Upper lobe of right lung (tissue), 1 donor: ENCODE measurements at regions not wholly inside any gene's neighbourhood (a gene's known extent, or its start where the extent isn't known, plus 50 kb on each side); places are given as distances from the start of the nearest gene placed in this dataset.
"Not testable (repeated sequence)": the region's sequence is repeated elsewhere in the genome, so short reads cannot be mapped to it uniquely, and the experiment has no call there.

Experiments
- ATAC-seq: fragments of 200-7000 bp; cut with Tn5 transposase; one replicate; pipeline ENCODE4 v1.9.1; 2020; ENCODE audit warnings: mild to moderate bottlenecking, moderate library complexity
- DNase-seq: peaks from one replicate; pipeline ENCODE4 v3.0.0-alpha.2; 2020
- H3K27ac ChIP-seq: fragments of 200-600 bp; one replicate; pipeline ENCODE4 v1.8.0; 2022
- H3K27me3 ChIP-seq: fragments of 200-600 bp; one replicate; pipeline ENCODE4 v1.8.0; 2022; ENCODE audit warnings: mild to moderate bottlenecking
- H3K36me3 ChIP-seq: fragments of 200-600 bp; one replicate; pipeline ENCODE4 v1.8.0; 2022
- H3K4me1 ChIP-seq: fragments of 200-600 bp; one replicate; pipeline ENCODE4 v1.8.0; 2022
- H3K4me3 ChIP-seq: fragments of 200-600 bp; one replicate; pipeline ENCODE4 v1.8.0; 2022; ENCODE audit warnings: mild to moderate bottlenecking
- H3K9me3 ChIP-seq: fragments of 200-600 bp; one replicate; pipeline ENCODE4 v1.8.0; 2022
- intact Hi-C: fragments of 100-400 bp; cut with DNase I; formaldehyde crosslinking; loops from one replicate; pipeline ENCODE4 v1.11.0; 2022
- TF ChIP-seq, protein P1 (sequence below): fragments of 200-600 bp; IDR thresholded peaks from one replicate; pipeline ENCODE4 v1.8.0; 2022; ENCODE audit warnings: antibody characterized with exemption
- donor health status: DM: no; HTN: yes; CAD: no; lungs with severe emphysema.

GRCh38 chr3:35254917-35255316 is 384.4 kb upstream of the ARPP21 start:
- Histone ChIP-seq H3K27me3 (no peaks in the 10 kb centered on the region), H3K36me3 (no peaks in the 10 kb centered on the region), H3K4me1 (no peaks in the 10 kb centered on the region), H3K4me3 (no peak overlapping the region), H3K27ac (no peak overlapping the region), H3K9me3 (peaks cover 2% of the 10 kb centered on the region)
- intact Hi-C loops = no loop called here
- ATAC-seq (no peak), DNase-seq (no peak)
- TF ChIP-seq, protein P1, sequence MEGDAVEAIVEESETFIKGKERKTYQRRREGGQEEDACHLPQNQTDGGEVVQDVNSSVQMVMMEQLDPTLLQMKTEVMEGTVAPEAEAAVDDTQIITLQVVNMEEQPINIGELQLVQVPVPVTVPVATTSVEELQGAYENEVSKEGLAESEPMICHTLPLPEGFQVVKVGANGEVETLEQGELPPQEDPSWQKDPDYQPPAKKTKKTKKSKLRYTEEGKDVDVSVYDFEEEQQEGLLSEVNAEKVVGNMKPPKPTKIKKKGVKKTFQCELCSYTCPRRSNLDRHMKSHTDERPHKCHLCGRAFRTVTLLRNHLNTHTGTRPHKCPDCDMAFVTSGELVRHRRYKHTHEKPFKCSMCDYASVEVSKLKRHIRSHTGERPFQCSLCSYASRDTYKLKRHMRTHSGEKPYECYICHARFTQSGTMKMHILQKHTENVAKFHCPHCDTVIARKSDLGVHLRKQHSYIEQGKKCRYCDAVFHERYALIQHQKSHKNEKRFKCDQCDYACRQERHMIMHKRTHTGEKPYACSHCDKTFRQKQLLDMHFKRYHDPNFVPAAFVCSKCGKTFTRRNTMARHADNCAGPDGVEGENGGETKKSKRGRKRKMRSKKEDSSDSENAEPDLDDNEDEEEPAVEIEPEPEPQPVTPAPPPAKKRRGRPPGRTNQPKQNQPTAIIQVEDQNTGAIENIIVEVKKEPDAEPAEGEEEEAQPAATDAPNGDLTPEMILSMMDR = no peak

- no peak for DNase-seq
- Histone ChIP-seq H3K27me3 (no peaks in the 10 kb centered on the region), H3K4me1 (no peaks in the 10 kb centered on the region), H3K36me3 (no peaks in the 10 kb centered on the region), H3K27ac (no peak overlapping the region), H3K9me3 (peaks cover 4% of the 10 kb centered on the region), H3K4me3 (no peak overlapping the region)
- ATAC-seq = no peak
- TF ChIP-seq, protein P1 = no peak
- intact Hi-C loops = no loop called here
Measured at GRCh38 chr3:35257641-35258040, 381.7 kb upstream of the ARPP21 start.

DNA sequence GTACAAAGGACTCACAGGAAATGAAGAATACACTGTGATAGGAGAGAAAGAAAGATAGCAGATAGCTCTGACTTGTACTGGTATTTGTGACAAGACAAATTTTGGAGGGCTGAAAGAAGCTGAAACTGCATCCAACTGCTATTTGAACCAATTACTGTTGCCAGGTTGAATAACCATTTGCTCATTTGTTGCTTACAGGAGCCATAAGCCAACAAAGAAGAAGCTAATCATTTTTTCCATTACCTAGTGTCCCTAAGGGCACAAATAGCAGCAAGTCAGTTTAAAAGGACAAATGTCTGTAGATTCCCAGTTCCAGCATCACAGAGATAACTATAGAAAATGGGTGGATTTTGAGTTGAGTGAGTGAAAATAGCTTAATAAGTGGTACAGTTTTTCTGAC is 376.9 kb upstream of the ARPP21 start:
- no peak for ATAC-seq

GRCh38 chr3:35263477-35263876 is 375.8 kb upstream of the ARPP21 start:
- intact Hi-C loops = no loop called here
- H3K36me3 ChIP-seq = no peaks in the 10 kb centered on the region
- TF ChIP-seq, protein P1 = no peak
- peaks cover 4% of the 10 kb centered on the region for H3K9me3 ChIP-seq
- H3K4me1 ChIP-seq = no peaks in the 10 kb centered on the region
- H3K4me3 ChIP-seq = no peak overlapping the region
- H3K27me3 ChIP-seq = no peaks in the 10 kb centered on the region
- no peak overlapping the region for H3K27ac ChIP-seq
- DNase-seq (no peak), ATAC-seq (no peak)

More for the DNA sequence above, 376.9 kb upstream of the ARPP21 start:
- H3K27ac ChIP-seq = no peak overlapping the region
- peaks cover 4% of the 10 kb centered on the region for H3K9me3 ChIP-seq
- no peaks in the 10 kb centered on the region for H3K4me1 ChIP-seq
- no peak for DNase-seq
- H3K27me3 ChIP-seq = no peaks in the 10 kb centered on the region
- intact Hi-C loops = no loop called here
- H3K4me3 ChIP-seq = no peak overlapping the region
- no peaks in the 10 kb centered on the region for H3K36me3 ChIP-seq
- TF ChIP-seq, protein P1 = no peak

DNA sequence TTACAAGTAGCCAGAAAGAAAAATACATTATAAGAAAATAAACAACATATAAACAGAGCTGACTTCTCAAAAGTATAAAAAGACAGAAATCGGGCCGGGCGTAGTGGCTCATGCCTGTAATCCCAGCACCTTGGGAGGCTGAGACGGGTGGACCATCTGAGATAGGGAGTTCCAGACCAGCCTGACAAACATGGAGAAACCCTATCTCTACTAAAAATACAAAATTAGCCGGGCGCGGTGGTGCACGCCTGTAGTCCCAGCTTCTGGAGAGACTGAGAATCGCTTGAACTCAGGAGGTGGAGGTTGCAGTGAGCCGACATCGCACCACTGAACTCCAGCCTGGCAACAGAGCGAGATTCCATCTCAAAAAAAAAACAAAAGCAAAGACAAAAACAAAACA is 373.3 kb upstream of the ARPP21 start:
- H3K4me1 ChIP-seq, H3K4me3 ChIP-seq, H3K9me3 ChIP-seq, intact Hi-C loops, ATAC-seq, H3K27ac ChIP-seq, H3K36me3 ChIP-seq, DNase-seq, H3K27me3 ChIP-seq: not testable (repeated sequence)

DNA sequence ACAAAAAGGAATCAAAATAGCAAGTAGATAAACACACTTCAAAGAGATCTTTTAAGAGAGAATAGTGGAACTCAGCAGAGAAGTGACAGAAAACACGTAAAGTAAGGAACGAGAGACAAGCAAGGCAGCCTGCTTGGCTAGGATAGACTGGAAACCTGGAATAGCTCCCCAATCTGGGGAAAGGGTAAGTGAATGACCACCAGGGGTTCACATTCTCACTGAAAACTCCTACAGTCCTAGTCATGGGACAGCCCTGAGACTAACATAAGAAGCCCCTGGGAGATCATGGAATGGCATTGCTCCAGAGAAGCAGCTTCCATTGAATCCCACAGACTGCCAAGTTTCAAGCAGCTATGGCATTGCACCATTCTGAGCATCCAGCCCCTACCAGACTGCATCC is 363.6 kb upstream of the ARPP21 start:
- Histone ChIP-seq H3K4me1 (no peaks in the 10 kb centered on the region), H3K4me3 (no peak overlapping the region), H3K36me3 (no peaks in the 10 kb centered on the region), H3K27ac (no peak overlapping the region), H3K9me3 (no peaks in the 10 kb centered on the region), H3K27me3 (no peaks in the 10 kb centered on the region)
- intact Hi-C loops = no loop called here
- DNase-seq = no peak
- ATAC-seq = no peak
- TF ChIP-seq, protein P1 = no peak
